GM21367 (cell line): ENCODE measurements at regions not wholly inside any gene's neighbourhood (a gene's known extent, or its start where the extent isn't known, plus 50 kb on each side); places are given as distances from the start of the nearest gene placed in this dataset.

Source experiments
- ATAC-seq: cut with Tn5 transposase; IDR thresholded peaks from one replicate; pipeline ENCODE4 v1.9.1; 2021; ENCODE audit not compliant: unreplicated experiment

- no peak for ATAC-seq
These were observed 154.2 kb downstream of the ZNF326 start for GRCh38 chr1:90149101-90149500.

GRCh38 chr1:90147093-90147492 lies 152.2 kb downstream of the ZNF326 start:
- no peak for ATAC-seq

DNA sequence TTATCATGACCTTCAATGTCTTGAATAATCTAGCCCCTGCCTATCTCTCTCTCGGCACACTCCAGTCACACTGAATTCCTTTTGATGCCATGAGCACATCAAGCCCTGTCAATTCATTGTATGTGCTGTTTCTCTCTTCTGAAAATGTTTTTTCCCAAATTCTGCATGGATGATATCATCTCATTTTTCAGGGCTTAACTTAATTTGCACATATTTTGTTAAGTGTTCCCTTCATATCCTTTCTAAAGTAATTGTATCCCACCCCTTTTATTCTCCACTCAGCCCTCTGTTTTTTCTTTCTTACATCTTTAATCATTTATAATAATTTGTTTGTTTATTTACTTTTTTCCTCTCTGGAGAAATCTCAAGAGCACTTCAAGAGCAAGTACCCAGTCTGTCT lies 149.9 kb downstream of the ZNF326 start:
- no peak for ATAC-seq

DNA sequence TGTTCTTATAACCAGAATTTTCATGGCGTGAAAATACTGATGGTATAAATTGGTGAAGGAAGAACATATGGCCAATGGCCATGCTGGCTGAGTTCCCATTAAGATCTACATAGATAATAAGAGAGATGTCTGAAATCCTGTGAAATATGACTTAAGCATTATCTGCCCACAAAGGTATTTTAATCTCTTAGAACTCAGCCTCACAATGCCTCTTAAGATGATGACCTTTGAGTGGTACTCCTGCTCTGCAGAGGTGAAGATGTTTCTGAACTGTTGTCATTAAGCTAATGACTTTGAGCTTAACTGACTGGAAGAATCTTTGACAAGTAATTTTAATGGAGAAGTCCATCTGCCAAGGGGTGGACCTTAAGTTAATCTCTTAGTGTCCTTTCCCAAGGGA lies 148.7 kb downstream of the ZNF326 start:
- ATAC-seq: no peak

- ATAC-seq: no peak
These were observed 147.8 kb downstream of the ZNF326 start for GRCh38 chr1:90142697-90143096.

GRCh38 chr1:90139837-90140236 lies 144.9 kb downstream of the ZNF326 start:
- no peak for ATAC-seq

GRCh38 chr1:90135286-90135685 lies 140.4 kb downstream of the ZNF326 start:
- no peak for ATAC-seq

GRCh38 chr1:90134175-90134955 lies 139.5 kb downstream of the ZNF326 start:
- no peak for ATAC-seq

GRCh38 chr1:90133133-90133532 lies 138.2 kb downstream of the ZNF326 start:
- ATAC-seq: no peak

- no peak for ATAC-seq
These were observed 137.4 kb downstream of the ZNF326 start for GRCh38 chr1:90132306-90132705.

DNA sequence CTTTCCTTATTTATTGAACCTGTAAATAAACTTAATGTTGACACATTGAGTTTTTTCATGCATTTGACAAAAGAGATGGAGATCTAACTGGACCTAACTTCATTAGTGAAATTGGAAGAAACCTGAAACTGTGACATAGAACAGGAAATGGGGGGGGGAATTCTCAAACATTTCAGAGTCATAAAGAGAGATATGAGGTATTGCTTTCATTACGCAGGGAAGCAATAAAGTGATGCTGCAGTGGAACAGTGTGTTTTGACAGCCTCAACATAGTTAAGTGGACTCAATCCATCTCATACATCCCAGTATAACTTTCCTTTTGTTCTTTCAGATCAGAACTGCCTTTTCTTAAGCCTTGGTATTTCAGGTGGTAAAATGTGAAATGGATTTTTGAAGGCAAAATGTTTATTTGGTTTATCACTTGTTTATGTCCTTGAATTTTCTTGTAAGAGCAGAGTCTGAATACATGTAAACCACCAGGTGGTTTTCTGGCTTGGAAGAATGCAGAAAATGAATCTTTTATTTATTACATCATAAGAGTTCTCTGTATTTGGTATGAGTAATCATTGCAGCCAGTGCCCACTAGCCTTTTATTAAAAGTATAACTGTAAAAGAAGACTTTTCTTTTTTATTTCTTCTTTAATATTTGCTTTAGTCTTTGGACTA lies 132.5 kb downstream of the ZNF326 start:
- ATAC-seq: no peak

- no peak for ATAC-seq
These were observed 131.9 kb downstream of the ZNF326 start for GRCh38 chr1:90126834-90127233.

GRCh38 chr1:90122654-90123340 lies 127.9 kb downstream of the ZNF326 start:
- ATAC-seq: no peak

DNA sequence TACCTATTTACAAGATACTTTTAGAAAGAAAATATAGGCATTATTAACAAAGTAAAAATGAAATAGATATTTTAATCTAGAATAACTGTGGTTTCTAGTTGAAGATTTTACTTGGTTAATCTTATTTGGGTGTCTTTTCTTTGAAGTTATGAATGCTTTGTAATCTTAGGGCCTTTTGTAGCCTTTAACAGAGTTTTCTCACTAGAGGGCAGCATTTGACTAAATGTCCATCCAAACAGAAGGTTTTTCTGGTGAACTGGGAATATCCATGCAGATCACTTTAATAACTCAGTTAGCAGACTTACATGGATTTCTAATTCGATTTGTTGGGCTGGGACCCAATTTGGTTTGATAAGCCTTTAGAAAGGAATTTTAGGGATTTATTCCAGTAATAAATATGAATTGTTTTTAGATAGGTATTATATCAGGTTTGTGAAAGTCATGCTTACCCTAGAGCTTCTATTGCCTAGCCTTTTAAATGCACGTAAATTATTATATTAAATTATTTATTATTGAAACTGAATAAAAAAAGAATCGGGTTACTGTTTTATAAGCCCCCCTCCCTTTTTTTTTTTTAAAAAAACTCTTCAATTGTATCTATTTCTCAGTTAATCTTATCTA lies 119.7 kb downstream of the ZNF326 start:
- ATAC-seq: no peak

- ATAC-seq: no peak
These were observed 113.1 kb downstream of the ZNF326 start for GRCh38 chr1:90107990-90108389.

- no peak for ATAC-seq
These were observed 111.4 kb downstream of the ZNF326 start for GRCh38 chr1:90106311-90106710.

DNA sequence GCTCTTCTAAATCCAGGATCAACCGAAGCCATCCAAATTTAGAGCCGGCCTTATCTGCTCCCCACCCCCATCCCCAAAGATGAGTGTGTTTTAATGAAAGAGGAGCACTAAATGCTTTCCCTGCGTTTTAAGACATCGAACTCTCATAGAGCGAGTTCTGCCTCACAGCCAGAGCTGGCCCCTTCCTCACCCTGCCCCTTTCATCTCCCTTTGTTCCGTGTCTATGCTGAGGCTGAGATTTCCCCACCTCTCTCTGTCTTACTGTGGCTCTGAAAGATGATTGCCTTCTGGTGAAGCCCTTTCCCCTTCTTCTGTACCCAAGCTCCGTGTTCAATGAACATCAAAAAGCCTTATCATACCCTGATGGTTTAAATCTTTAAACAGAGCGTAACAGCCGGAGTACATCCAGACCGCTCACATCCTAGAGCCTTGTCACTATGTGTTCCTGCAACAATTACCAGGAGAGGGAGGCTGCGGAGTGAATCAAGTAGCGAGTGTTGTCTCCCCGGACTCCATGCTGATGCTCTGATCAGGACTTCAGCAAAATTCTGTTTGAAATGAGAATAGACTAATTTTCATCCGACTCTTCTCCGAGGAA lies 110.1 kb downstream of the ZNF326 start:
- ATAC-seq: no peak

DNA sequence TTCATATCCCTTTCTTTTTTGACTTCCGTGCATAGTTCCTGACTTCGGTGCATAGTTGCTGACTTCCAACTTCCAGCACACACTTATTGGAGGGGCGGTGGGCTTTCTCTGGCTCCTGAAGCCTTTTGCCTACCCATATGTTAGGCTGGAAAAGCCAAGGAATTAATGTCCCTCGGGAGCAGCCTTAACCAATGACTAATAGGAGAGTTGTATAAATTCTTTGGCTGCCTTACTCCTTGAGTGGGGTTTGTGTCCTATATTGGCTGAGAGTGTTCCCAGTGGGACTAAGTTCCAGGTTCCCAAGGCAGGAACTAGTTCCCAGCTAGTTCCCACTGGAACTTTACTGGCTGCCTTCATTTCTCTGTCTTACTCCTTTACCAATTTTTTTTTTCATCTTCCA lies 105.7 kb downstream of the ZNF326 start:
- no peak for ATAC-seq

DNA sequence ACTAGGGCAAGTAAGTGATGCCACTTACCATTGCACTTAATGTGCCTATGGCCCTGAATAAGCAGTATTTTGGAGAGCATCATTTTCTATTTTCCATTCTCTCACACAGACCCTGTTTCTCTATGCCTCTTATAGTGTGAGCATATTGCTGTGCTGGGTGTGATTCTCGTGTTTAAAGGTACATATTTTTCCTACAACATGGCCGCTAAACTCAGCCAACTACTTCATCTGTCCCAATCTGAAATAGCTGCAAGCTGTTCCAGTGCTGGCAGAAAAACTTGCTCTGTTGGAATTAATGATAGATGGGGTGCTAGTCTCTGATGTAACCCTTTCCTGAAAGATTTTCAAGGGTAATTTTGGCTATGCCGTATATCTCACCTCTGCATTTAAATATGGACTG lies 97.5 kb downstream of the ZNF326 start:
- no peak for ATAC-seq
